Prostate gland (tissue), 2 donors: ENCODE measurements at regions not wholly inside any gene's neighbourhood (a gene's known extent, or its start where the extent isn't known, plus 50 kb on each side); places are given as distances from the start of the nearest gene placed in this dataset.

Experiments
- CTCF ChIP-seq, 4 experiments: fragments of 200-600 bp in 2 of 4; fragments of 450-650 bp in 2 of 4; sonication (generic) in 2 of 4; IDR thresholded peaks; 1 replicate in 3 of 4; 2 replicates in 1 of 4; pipeline ENCODE4 v1.5.1; 2016 to 2019; ENCODE audit warnings: antibody characterized with exemption in 4 of 4, mild to moderate bottlenecking in 2 of 4, moderate library complexity in 2 of 4
- POLR2A ChIP-seq: fragments of 450-650 bp; IDR thresholded peaks from one replicate; pipeline ENCODE4 v1.6.1; 2016; ENCODE audit warnings: antibody characterized with exemption, mild to moderate bottlenecking
- POLR2AphosphoS5 ChIP-seq: sonication (generic); formaldehyde crosslinking; IDR thresholded peaks from one replicate; pipeline ENCODE4 v1.6.1; 2017; ENCODE audit warnings: antibody characterized with exemption

- TF ChIP-seq CTCF (IDR thresholded peaks at IDR 0.05) = no peak
- no peak for TF ChIP-seq POLR2A
- no peak for TF ChIP-seq POLR2AphosphoS5
Measured at GRCh38 chr7:22662556-22663356, 64.2 kb upstream of the IL6 start.
